Smooth muscle cell (in vitro differentiated cells): ENCODE measurements at regions not wholly inside any gene's neighbourhood (a gene's known extent, or its start where the extent isn't known, plus 50 kb on each side); places are given as distances from the start of the nearest gene placed in this dataset.

Experiments
- DNase-seq: peaks from one replicate; lab custom pipeline; 2025; ENCODE audit not compliant: unreplicated experiment; lab: John Stamatoyannopoulos, UW
- H2AFZ ChIP-seq: fragments of 200-600 bp; sonication (generic); 2 replicates; pipeline ENCODE4 v1.6.0; 2016; ENCODE audit warnings: antibody characterized with exemption, low read depth, mild to moderate bottlenecking
- H3F3A ChIP-seq: fragments of 200-600 bp; sonication (generic); 2 replicates; pipeline ENCODE4 v1.6.0; 2017; ENCODE audit warnings: antibody characterized with exemption, low read depth
- H3K27ac ChIP-seq: fragments of 200-600 bp; sonication (generic); 2 replicates; pipeline ENCODE4 v1.5.1; 2016; ENCODE audit warnings: low read depth, mild to moderate bottlenecking
- H3K27me3 ChIP-seq: fragments of 200-600 bp; sonication (generic); 2 replicates; pipeline ENCODE4 v1.6.1; 2016; ENCODE audit warnings: low read depth, mild to moderate bottlenecking
- H3K36me3 ChIP-seq: fragments of 200-600 bp; sonication (generic); 2 replicates; pipeline ENCODE4 v1.5.1; 2016; ENCODE audit warnings: low read depth
- H3K4me1 ChIP-seq: fragments of 200-600 bp; sonication (generic); 2 replicates; pipeline ENCODE4 v1.5.1; 2016; ENCODE audit warnings: low read depth
- H3K4me2 ChIP-seq: fragments of 200-600 bp; sonication (generic); 2 replicates; pipeline ENCODE4 v1.6.0; 2016; ENCODE audit warnings: mild to moderate bottlenecking
- H3K4me3 ChIP-seq: fragments of 200-600 bp; sonication (generic); 2 replicates; pipeline ENCODE4 v1.5.1; 2016; ENCODE audit warnings: mild to moderate bottlenecking
- H3K79me2 ChIP-seq: fragments of 200-600 bp; sonication (generic); 2 replicates; pipeline ENCODE4 v1.6.0; 2016; ENCODE audit warnings: low read depth, mild to moderate bottlenecking
- H3K9ac ChIP-seq: fragments of 200-600 bp; sonication (generic); 2 replicates; pipeline ENCODE4 v1.6.0; 2016; ENCODE audit warnings: low read depth
- H3K9me3 ChIP-seq: fragments of 200-600 bp; sonication (generic); replicated peaks from 2 replicates; pipeline ENCODE4 v1.5.1; 2016; ENCODE audit warnings: low read depth
- H4K20me1 ChIP-seq: fragments of 200-600 bp; sonication (generic); 2 replicates; pipeline ENCODE4 v1.6.0; 2016; ENCODE audit warnings: low read depth
- WGBS: methylation state at CpG from one replicate; pipeline ENCODE4 v1.1.7; 2016; ENCODE audit warnings: low lambda C conversion rate; 5-methylcytosine and 5-hydroxymethylcytosine counted together
- TF ChIP-seq, protein P1 (sequence below): fragments of 200-600 bp; sonication (generic); IDR thresholded peaks from 2 replicates; pipeline ENCODE4 v1.5.1; 2017; ENCODE audit warnings: borderline replicate concordance, mild to moderate bottlenecking, antibody characterized with exemption; ENCODE audit not compliant: insufficient read depth, poor library complexity, severe bottlenecking

DNA sequence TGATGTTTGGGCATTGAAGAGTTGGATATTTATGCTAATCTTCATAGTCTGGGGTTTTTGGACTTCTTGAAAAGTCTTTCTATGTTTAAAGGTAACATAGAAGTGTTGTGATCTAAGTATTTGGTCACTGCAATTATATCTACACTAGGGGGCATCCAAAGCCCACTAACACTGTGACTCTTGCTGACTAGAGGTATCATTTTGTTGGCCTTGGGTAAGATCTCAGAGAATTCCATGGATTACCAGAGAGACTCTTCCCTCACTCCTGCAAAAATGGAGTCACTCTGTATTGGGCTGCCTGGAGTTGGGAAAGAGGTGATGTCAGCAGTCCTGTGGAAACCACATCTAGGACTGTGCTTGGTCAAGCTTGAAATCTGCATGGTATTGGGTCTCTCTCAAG is 1077.6 kb downstream of the FAM133A start:
- no peaks in the 10 kb centered on the region for H3K36me3 ChIP-seq
- H3K79me2 ChIP-seq: no peaks in the 10 kb centered on the region
- no peak overlapping the region for H3K4me2 ChIP-seq
- no peak overlapping the region for H3K4me3 ChIP-seq
- TF ChIP-seq, protein P1, sequence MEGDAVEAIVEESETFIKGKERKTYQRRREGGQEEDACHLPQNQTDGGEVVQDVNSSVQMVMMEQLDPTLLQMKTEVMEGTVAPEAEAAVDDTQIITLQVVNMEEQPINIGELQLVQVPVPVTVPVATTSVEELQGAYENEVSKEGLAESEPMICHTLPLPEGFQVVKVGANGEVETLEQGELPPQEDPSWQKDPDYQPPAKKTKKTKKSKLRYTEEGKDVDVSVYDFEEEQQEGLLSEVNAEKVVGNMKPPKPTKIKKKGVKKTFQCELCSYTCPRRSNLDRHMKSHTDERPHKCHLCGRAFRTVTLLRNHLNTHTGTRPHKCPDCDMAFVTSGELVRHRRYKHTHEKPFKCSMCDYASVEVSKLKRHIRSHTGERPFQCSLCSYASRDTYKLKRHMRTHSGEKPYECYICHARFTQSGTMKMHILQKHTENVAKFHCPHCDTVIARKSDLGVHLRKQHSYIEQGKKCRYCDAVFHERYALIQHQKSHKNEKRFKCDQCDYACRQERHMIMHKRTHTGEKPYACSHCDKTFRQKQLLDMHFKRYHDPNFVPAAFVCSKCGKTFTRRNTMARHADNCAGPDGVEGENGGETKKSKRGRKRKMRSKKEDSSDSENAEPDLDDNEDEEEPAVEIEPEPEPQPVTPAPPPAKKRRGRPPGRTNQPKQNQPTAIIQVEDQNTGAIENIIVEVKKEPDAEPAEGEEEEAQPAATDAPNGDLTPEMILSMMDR: no peak
- H3K4me1 ChIP-seq: no peaks in the 10 kb centered on the region
- H4K20me1 ChIP-seq: no peaks in the 10 kb centered on the region
- no peak overlapping the region for H3K27ac ChIP-seq
- DNase-seq: no peak
- H3K27me3 ChIP-seq: no peaks in the 10 kb centered on the region
- no peaks in the 10 kb centered on the region for H3F3A ChIP-seq
- peak overlapping the region; percentile 24 for H2AFZ ChIP-seq
- no peaks in the 10 kb centered on the region for H3K9me3 ChIP-seq
- no peak overlapping the region for H3K9ac ChIP-seq

DNA sequence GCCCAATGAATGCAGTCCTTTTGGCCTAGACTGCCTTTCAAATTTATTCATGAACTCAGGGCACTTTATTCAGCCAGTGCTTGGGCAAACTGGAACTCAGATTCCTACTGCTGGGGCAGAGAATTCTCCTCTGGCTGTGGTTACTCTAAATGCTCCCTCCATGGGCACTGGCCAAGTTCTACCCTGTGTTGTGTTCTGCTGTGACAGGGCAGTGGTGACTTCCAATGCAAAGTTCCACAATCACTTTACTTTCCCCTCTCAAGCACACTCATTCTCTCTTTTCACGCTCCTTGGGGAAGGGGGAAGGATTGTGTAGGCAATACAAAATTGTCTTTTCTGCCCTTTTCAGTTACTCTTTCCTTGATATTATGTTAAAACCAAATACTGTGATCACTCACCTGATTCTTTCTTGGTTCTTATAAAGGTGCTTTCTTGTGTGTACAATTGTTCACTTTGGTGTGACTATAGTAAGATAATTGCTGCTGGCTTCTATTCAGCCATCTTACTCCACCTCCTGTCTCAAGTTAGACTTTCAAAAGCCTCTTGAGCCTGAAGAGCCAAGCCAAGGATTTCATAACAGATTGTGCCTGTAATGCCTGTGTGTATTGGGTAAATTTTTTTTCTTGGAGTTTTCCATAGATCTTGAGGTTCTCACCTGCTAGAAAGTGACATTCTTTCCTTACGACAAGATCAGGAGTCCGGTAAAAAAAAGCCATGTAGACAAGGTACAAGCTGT is 1078.6 kb downstream of the FAM133A start:
- no peaks in the 10 kb centered on the region for H3F3A ChIP-seq
- DNase-seq: no peak
- no peaks in the 10 kb centered on the region for H4K20me1 ChIP-seq
- no peaks in the 10 kb centered on the region for H3K36me3 ChIP-seq
- H3K9me3 ChIP-seq: no peaks in the 10 kb centered on the region
- no peak overlapping the region for H3K4me2 ChIP-seq
- no peaks in the 10 kb centered on the region for H3K27me3 ChIP-seq
- no peak overlapping the region for H3K4me3 ChIP-seq
- no peak overlapping the region for H3K27ac ChIP-seq
- H3K79me2 ChIP-seq: no peaks in the 10 kb centered on the region
- no peak overlapping the region for H3K9ac ChIP-seq
- no peaks in the 10 kb centered on the region for H3K4me1 ChIP-seq
- TF ChIP-seq, protein P1: no peak
- WGBS: 96% methylated on average over 3 of the region's 3 CpGs
- H2AFZ ChIP-seq: no peak overlapping the region

DNA sequence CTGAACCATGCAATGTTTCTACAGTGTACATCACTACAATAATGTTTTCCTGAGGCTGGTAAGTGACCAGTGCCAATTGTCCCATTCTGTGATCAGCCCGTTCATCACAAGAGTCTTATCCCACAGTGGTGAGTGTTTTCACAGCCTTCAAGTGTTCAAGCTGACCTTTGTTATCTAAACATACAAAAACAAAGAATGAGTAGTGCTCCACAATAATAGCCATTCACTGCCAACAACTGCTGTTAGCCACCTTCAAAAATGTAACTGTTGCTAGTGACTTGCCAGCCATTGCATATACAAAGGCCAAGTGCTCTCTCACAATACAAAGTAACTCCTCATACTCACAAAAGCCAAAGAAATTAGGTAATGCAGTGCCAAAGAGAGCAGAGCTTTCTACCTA is 1084.1 kb downstream of the FAM133A start:
- Histone ChIP-seq H3K27ac (no peak overlapping the region), H3K9me3 (no peaks in the 10 kb centered on the region), H2AFZ (no peak overlapping the region), H4K20me1 (no peaks in the 10 kb centered on the region), H3K27me3 (no peaks in the 10 kb centered on the region), H3K79me2 (no peaks in the 10 kb centered on the region), H3F3A (no peaks in the 10 kb centered on the region), H3K4me3 (no peak overlapping the region), H3K4me2 (no peak overlapping the region), H3K36me3 (no peaks in the 10 kb centered on the region), H3K9ac (no peak overlapping the region), H3K4me1 (no peaks in the 10 kb centered on the region)
- DNase-seq: no peak
- WGBS: 86% methylated on average over 1 of the region's 1 CpG
- TF ChIP-seq, protein P1: no peak

DNA sequence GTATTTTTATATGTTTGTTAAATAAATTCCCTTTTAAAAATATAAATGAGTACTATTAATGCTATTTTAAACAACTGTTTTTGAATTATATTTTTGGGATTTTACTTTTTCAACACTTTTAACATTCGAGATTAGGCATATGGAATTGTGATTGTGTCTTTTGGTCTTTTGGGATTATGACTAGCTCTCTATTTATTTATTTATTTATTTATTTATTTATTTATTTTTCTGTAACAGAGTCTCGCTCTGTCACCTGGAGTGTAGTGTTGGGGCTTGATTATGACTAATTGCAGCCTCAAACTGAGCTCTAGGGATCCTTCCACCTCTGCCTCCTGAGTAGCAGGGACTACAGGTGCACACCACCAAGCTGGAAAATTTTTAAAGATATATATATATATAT is 1101.6 kb downstream of the FAM133A start:
- H3K4me2 ChIP-seq: no peak overlapping the region
- H3K4me3 ChIP-seq: no peak overlapping the region
- no peaks in the 10 kb centered on the region for H3K4me1 ChIP-seq
- no peaks in the 10 kb centered on the region for H3K36me3 ChIP-seq
- TF ChIP-seq, protein P1: no peak
- no peak overlapping the region for H3K9ac ChIP-seq
- H3F3A ChIP-seq: no peaks in the 10 kb centered on the region
- H2AFZ ChIP-seq: no peak overlapping the region
- H3K27me3 ChIP-seq: no peaks in the 10 kb centered on the region
- H3K27ac ChIP-seq: no peak overlapping the region
- H4K20me1 ChIP-seq: no peaks in the 10 kb centered on the region
- 90% methylated on average over 2 of the region's 2 CpGs for WGBS
- no peaks in the 10 kb centered on the region for H3K79me2 ChIP-seq
- H3K9me3 ChIP-seq: no peaks in the 10 kb centered on the region
- DNase-seq: no peak
